ENCODE measurements at regions not wholly inside any gene's neighbourhood (a gene's known extent, or its start where the extent isn't known, plus 50 kb on each side); places are given as distances from the start of the nearest gene placed in this dataset.

- TF ChIP-seq POLR2A (IDR thresholded peaks at IDR 0.05; ENCODE audit: borderline replicate concordance, extremely low read depth, insufficient read depth, insufficient read length) (no peak), POLR2AphosphoS5 (IDR thresholded peaks at IDR 0.05; ENCODE audit: low read depth, low read length) (no peak), REST (IDR thresholded peaks at IDR 0.05; ENCODE audit: low read depth) (no peak), EZH2 (IDR thresholded peaks at IDR 0.05) (no peak), CTCF (IDR thresholded peaks at IDR 0.05 in 2 of 3, conservative IDR thresholded peaks at IDR 0.05 in 1 of 3; ENCODE audit: borderline replicate concordance in 1 of 3, insufficient read depth in 1 of 3, low read depth in 2 of 3, low read length in 2 of 3) (no peak), JUND (IDR thresholded peaks at IDR 0.05) (no peak), ZNF274 (IDR thresholded peaks at IDR 0.05; ENCODE audit: low read depth, low read length) (no peak), EZH2phosphoT487 (IDR thresholded peaks at IDR 0.05; ENCODE audit: borderline replicate concordance) (no peak), RAD21 (IDR thresholded peaks at IDR 0.05; ENCODE audit: low read depth) (no peak), ZBTB33 (IDR thresholded peaks at IDR 0.05; ENCODE audit: extremely low read depth, insufficient replicate concordance, low read length) (no peak), TCF7L2 (IDR thresholded peaks at IDR 0.05; ENCODE audit: borderline replicate concordance, extremely low read depth, insufficient read depth, insufficient read length) (no peak), SRF (IDR thresholded peaks at IDR 0.05; ENCODE audit: low read depth) (no peak), FOSL1 (IDR thresholded peaks at IDR 0.05; ENCODE audit: low read depth) (no peak)
- TF ChIP-seq, protein P1, sequence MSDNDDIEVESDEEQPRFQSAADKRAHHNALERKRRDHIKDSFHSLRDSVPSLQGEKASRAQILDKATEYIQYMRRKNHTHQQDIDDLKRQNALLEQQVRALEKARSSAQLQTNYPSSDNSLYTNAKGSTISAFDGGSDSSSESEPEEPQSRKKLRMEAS (IDR thresholded peaks at IDR 0.05): no peak
Measured at GRCh38 chr15:46131876-46132275, 497.0 kb downstream of the SQOR start.

All from HCT116 (cell line).